ENCODE measurements at regions not wholly inside any gene's neighbourhood (a gene's known extent, or its start where the extent isn't known, plus 50 kb on each side); places are given as distances from the start of the nearest gene placed in this dataset.

- no peaks in the 10 kb centered on the region; a peak in 1 of 4 replicates for H3K27me3 ChIP-seq (replicated peaks in 1 of 2; ENCODE audit: control insufficient read depth in 2 of 2, insufficient read depth in 2 of 2, low read length in 1 of 2)
- H3K4me2 ChIP-seq (ENCODE audit: control insufficient read depth, insufficient read depth): no peak overlapping the region
- no peaks in the 10 kb centered on the region for H3K36me3 ChIP-seq (ENCODE audit: control insufficient read depth in 2 of 2, insufficient read depth in 2 of 2, low read length in 1 of 2)
- no peak overlapping the region for H3K9ac ChIP-seq (ENCODE audit: control insufficient read depth, insufficient read depth, low read length)
- WGBS (ENCODE audit: insufficient coverage, insufficient replicate concordance, low lambda C conversion rate, missing lambda C conversion rate): 0% methylated on average over 1 of the region's 1 CpG
- ChIA-PET POLR2A (no interaction called here), CTCF (no interaction called here), SMC1A (ENCODE audit: uncharacterized antibody, unreplicated experiment) (no interaction called here), RAD21 (ENCODE audit: unreplicated experiment) (interaction anchor here (0.5 kb wide), 2 partner anchors 28 to 344 kb away, joined by 3 read pairs; no protein-coding TSS in a partner anchor)
- DNase-seq (ENCODE audit: low read depth, low spot score) (no peak), FAIRE-seq (no peak), ATAC-seq (no peak)
- TF ChIP-seq MEF2B (IDR thresholded peaks at IDR 0.05; ENCODE audit: partially characterized antibody, poor library complexity, severe bottlenecking) (no peak), CEBPB (IDR thresholded peaks at IDR 0.05; ENCODE audit: borderline replicate concordance in 1 of 2, low read depth in 2 of 2, low read length in 2 of 2) (no peak), FOXM1 (IDR thresholded peaks at IDR 0.05; ENCODE audit: low read depth, low read length) (no peak), HDGF (IDR thresholded peaks at IDR 0.05) (no peak), ZBED1 (IDR thresholded peaks at IDR 0.05; ENCODE audit: borderline replicate concordance) (no peak), ZNF207 (IDR thresholded peaks at IDR 0.05; ENCODE audit: borderline replicate concordance) (no peak), SKIL (IDR thresholded peaks at IDR 0.05; ENCODE audit: low read depth, poor library complexity, severe bottlenecking) (no peak), YY1 (IDR thresholded peaks at IDR 0.05; ENCODE audit: low read depth, low read length) (no peak), SMC3 (IDR thresholded peaks at IDR 0.05; ENCODE audit: borderline replicate concordance, low read length) (no peak), CHD4 (IDR thresholded peaks at IDR 0.05) (no peak), POLR2AphosphoS2 (IDR thresholded peaks at IDR 0.05; ENCODE audit: low read depth, low read length) (no peak), ATF2 (IDR thresholded peaks at IDR 0.05; ENCODE audit: low read length) (no peak), FOS (IDR thresholded peaks at IDR 0.05; ENCODE audit: borderline replicate concordance, extremely low read depth, insufficient read length) (no peak)
- no TSS peak for BruUV-seq (replicated peaks)
- H3K79me2 ChIP-seq (ENCODE audit: control insufficient read depth, insufficient read depth, low read length): no peaks in the 10 kb centered on the region
- H3K4me3 ChIP-seq: no peak overlapping the region
- no peak overlapping the region for H3K27ac ChIP-seq (ENCODE audit: control insufficient read depth, insufficient read depth)
- intact Hi-C loops (cut with micrococcal nuclease; ENCODE audit: unreplicated experiment): no loop called here
- H3K9me3 ChIP-seq (replicated peaks; ENCODE audit: control insufficient read depth, insufficient read depth, low read length): no peaks in the 10 kb centered on the region
- no peaks in the 10 kb centered on the region for H4K20me1 ChIP-seq (ENCODE audit: control insufficient read depth, insufficient read depth)
- H3K4me1 ChIP-seq (ENCODE audit: control insufficient read depth, insufficient read depth, low read length): no peaks in the 10 kb centered on the region
- H2AFZ ChIP-seq (ENCODE audit: control insufficient read depth, low read depth, low read length): no peak overlapping the region
- in situ Hi-C loops (cut with MboI): no loop called here
Measured at GRCh38 chr3:43794776-43795175, 104.0 kb downstream of the ABHD5 start.
